Muscle of leg (tissue), 3 donors: ENCODE measurements at regions not wholly inside any gene's neighbourhood (a gene's known extent, or its start where the extent isn't known, plus 50 kb on each side); places are given as distances from the start of the nearest gene placed in this dataset.

Experiments
- DNase-seq: peaks from one replicate; pipeline ENCODE4 v3.0.0; 2013
- H3K27ac ChIP-seq: one replicate; pipeline ENCODE4 v1.5.1; 2013; ENCODE audit warnings: mild to moderate bottlenecking, low read length, control low read depth
- H3K27me3 ChIP-seq: one replicate; pipeline ENCODE4 v1.6.1; 2013; ENCODE audit warnings: low read length; ENCODE audit not compliant: control insufficient read depth, insufficient read depth
- H3K36me3 ChIP-seq: one replicate; pipeline ENCODE4 v1.6.1; 2013; ENCODE audit warnings: low read length; ENCODE audit not compliant: control insufficient read depth, insufficient read depth
- H3K4me1 ChIP-seq: one replicate; pipeline ENCODE4 v1.6.1; 2013; ENCODE audit warnings: low read length; ENCODE audit not compliant: control insufficient read depth, insufficient read depth
- H3K4me3 ChIP-seq: one replicate; pipeline ENCODE4 v1.5.1; 2013; ENCODE audit warnings: low read length, control low read depth
- H3K9me3 ChIP-seq: replicated peaks from 2 replicates; pipeline ENCODE4 v1.6.1; 2013; ENCODE audit warnings: low read depth, low read length; ENCODE audit not compliant: control insufficient read depth
- WGBS: methylation state at CpG from one replicate; pipeline ENCODE4 v1.1.5; 2013; ENCODE audit warnings: missing lambda C conversion rate; ENCODE audit not compliant: insufficient coverage; 5-methylcytosine and 5-hydroxymethylcytosine counted together

- no peaks in the 10 kb centered on the region for H3K36me3 ChIP-seq
- no CpG with 5 or more reads among the region's 2 CpGs for WGBS
These were observed 153.0 kb downstream of the UXS1 start for GRCh38 chr2:106041150-106041549.

GRCh38 chr2:106039634-106040315 lies 154.3 kb downstream of the UXS1 start:
- no peak for DNase-seq
- peaks cover 13% of the 10 kb centered on the region for H3K4me1 ChIP-seq
- no peaks in the 10 kb centered on the region for H3K9me3 ChIP-seq
- H3K27ac ChIP-seq = no peak overlapping the region
- H3K4me3 ChIP-seq = no peak overlapping the region
- H3K27me3 ChIP-seq = no peaks in the 10 kb centered on the region
- no peaks in the 10 kb centered on the region for H3K36me3 ChIP-seq
- WGBS = 100% methylated on average over 1 of the region's 4 CpGs

More at GRCh38 chr2:106041150-106041549, 153.0 kb downstream of the UXS1 start:
- Histone ChIP-seq H3K4me1 (peaks cover 13% of the 10 kb centered on the region), H3K27me3 (no peaks in the 10 kb centered on the region), H3K9me3 (no peaks in the 10 kb centered on the region), H3K27ac (no peak overlapping the region), H3K4me3 (no peak overlapping the region)
- DNase-seq = no peak

- H3K36me3 ChIP-seq = no peaks in the 10 kb centered on the region
- 14% methylated on average over 10 of the region's 12 CpGs for WGBS
- no peaks in the 10 kb centered on the region for H3K27me3 ChIP-seq
- peak; percentile 47 for DNase-seq
- H3K4me1 ChIP-seq = peaks cover 13% of the 10 kb centered on the region
- no peak overlapping the region for H3K4me3 ChIP-seq
- no peaks in the 10 kb centered on the region for H3K9me3 ChIP-seq
- H3K27ac ChIP-seq = no peak overlapping the region
These were observed 155.3 kb downstream of the UXS1 start for GRCh38 chr2:106038601-106039375.

GRCh38 chr2:106037932-106038331 lies 156.2 kb downstream of the UXS1 start:
- peaks cover 13% of the 10 kb centered on the region for H3K4me1 ChIP-seq
- H3K9me3 ChIP-seq = no peaks in the 10 kb centered on the region
- no peaks in the 10 kb centered on the region for H3K27me3 ChIP-seq
- DNase-seq = no peak
- H3K4me3 ChIP-seq = no peak overlapping the region
- no peak overlapping the region for H3K27ac ChIP-seq
- no peaks in the 10 kb centered on the region for H3K36me3 ChIP-seq
- WGBS = 58% methylated on average over 5 of the region's 6 CpGs

- H3K27ac ChIP-seq = no peak overlapping the region
- DNase-seq = no peak
- WGBS = 100% methylated on average over 1 of the region's 1 CpG
- H3K27me3 ChIP-seq = no peaks in the 10 kb centered on the region
- no peaks in the 10 kb centered on the region for H3K9me3 ChIP-seq
- H3K4me1 ChIP-seq = peaks cover 13% of the 10 kb centered on the region
- no peaks in the 10 kb centered on the region for H3K36me3 ChIP-seq
- no peak overlapping the region for H3K4me3 ChIP-seq
These were observed 156.8 kb downstream of the UXS1 start for GRCh38 chr2:106037262-106037661.

GRCh38 chr2:106034325-106034724 lies 159.8 kb downstream of the UXS1 start:
- no peaks in the 10 kb centered on the region for H3K9me3 ChIP-seq
- peaks cover 32% of the 10 kb centered on the region for H3K4me1 ChIP-seq
- H3K27ac ChIP-seq = no peak overlapping the region
- no peaks in the 10 kb centered on the region for H3K36me3 ChIP-seq
- no CpG with 5 or more reads among the region's 3 CpGs for WGBS
- no peaks in the 10 kb centered on the region for H3K27me3 ChIP-seq
- no peak overlapping the region for H3K4me3 ChIP-seq
- DNase-seq = no peak

- no peaks in the 10 kb centered on the region for H3K36me3 ChIP-seq
- DNase-seq = no peak
- WGBS = 86% methylated on average over 1 of the region's 4 CpGs
- no peak overlapping the region for H3K4me3 ChIP-seq
- no peaks in the 10 kb centered on the region for H3K27me3 ChIP-seq
- H3K27ac ChIP-seq = no peak overlapping the region
- H3K4me1 ChIP-seq = peaks cover 23% of the 10 kb centered on the region
- H3K9me3 ChIP-seq = no peaks in the 10 kb centered on the region
These were observed 161.4 kb downstream of the UXS1 start for GRCh38 chr2:106032676-106033075.

GRCh38 chr2:106030287-106031268 lies 163.5 kb downstream of the UXS1 start:
- 7% methylated on average over 6 of the region's 14 CpGs for WGBS
- no peak overlapping the region for H3K4me3 ChIP-seq
- H3K27me3 ChIP-seq = no peaks in the 10 kb centered on the region
- no peaks in the 10 kb centered on the region for H3K36me3 ChIP-seq
- no peaks in the 10 kb centered on the region for H3K9me3 ChIP-seq
- peak overlapping the region; percentile 96 for H3K27ac ChIP-seq
- peak; percentile 98 for DNase-seq
- peaks cover 27% of the 10 kb centered on the region for H3K4me1 ChIP-seq

- no peak overlapping the region for H3K27ac ChIP-seq
- H3K4me3 ChIP-seq = no peak overlapping the region
- 50% methylated on average over 2 of the region's 4 CpGs for WGBS
- no peaks in the 10 kb centered on the region for H3K36me3 ChIP-seq
- H3K9me3 ChIP-seq = no peaks in the 10 kb centered on the region
- peaks cover 39% of the 10 kb centered on the region for H3K4me1 ChIP-seq
- no peaks in the 10 kb centered on the region for H3K27me3 ChIP-seq
- DNase-seq = no peak
These were observed 165.9 kb downstream of the UXS1 start for GRCh38 chr2:106028192-106028591.
